ENCODE measurements at regions not wholly inside any gene's neighbourhood (a gene's known extent, or its start where the extent isn't known, plus 50 kb on each side); places are given as distances from the start of the nearest gene placed in this dataset.

DNA sequence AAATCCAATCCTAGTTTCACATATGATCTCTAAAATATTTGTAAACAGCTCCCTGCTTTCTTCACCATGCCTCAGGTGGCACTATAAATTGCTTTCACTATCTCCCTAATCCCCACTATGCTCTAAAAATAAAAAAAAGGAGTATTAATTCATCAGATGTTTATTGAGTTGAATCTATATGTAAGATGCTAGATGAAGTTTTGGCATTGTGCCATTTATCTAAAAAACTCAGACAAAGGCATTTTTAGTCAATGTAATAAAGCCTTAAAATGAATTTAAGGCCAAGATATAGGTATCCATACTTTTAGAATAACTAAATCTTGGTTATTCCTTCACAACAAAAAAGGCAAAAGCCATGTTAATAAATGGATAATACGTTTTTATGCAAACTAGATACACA is 373.9 kb downstream of the ETS1 start:
- DNase-seq: no peak

DNA sequence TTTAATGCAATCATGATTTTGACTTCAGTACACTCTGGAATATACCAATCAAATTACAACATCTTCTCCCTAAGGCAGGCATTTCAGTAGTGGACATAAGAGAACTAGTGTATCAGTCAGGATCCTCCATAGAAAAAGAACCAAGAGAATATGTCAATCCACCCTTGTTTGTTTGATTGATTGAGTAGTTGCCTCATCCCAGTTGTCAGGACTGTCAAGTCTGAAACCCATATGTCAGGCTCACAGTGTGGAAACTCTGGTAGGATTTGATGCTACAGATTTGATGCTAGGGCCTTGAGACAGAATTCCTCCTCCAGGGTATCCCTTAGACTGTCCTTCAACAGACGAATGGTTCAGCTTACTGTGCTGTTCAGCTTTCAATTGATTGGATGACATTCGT is 375.0 kb downstream of the ETS1 start:
- no peak for DNase-seq

DNA sequence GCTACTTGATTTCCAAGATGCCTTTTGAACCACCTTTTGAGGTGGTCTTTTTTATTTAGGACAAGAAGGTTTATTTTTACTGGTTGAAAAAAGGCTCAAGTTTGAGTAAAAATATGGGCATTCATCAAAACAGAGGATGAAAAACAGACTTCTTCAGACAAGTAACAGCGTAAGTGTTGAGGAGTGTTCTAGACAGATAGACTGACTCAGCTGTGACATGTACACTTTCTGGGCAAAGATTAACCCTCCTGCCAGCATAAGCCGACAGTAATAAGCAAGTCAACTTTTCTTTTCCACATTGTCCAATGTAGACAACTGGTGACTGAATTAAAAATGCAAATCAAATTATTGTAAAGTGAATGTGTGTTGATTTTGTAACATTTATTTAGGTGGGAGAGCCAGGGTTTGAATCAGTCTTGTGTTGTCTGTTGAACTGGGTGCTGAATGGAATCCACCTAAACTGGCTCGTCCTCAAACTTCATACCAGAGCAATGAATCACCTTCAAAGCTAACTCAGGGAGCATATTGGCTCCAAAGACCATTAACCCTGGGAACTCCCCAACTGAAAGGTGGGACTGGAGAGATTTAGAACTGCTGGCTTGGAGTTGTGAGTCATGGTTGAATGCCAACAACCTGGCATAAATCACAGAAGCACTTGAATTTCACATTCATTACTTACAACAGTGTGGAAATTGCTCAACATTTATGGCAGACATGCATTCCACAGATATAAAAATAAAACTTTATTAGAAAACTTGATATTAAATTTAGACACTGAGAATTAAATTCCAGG is 377.0 kb downstream of the ETS1 start:
- DNase-seq: peak; percentile 100

DNA sequence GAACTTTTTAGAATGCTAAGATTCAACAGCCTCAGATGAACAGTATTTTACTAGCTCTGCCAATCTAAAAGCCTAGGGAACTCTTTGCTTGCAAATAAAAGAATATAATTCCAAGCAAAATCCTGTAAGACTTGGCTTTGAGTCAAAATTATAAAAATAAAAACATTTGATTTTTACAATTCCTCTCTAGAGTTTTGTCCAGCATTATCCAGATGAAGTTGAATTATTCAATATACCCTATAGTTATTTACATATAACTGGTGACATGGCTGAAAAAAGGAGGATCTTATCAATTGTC is 378.3 kb downstream of the ETS1 start:
- DNase-seq: no peak

DNA sequence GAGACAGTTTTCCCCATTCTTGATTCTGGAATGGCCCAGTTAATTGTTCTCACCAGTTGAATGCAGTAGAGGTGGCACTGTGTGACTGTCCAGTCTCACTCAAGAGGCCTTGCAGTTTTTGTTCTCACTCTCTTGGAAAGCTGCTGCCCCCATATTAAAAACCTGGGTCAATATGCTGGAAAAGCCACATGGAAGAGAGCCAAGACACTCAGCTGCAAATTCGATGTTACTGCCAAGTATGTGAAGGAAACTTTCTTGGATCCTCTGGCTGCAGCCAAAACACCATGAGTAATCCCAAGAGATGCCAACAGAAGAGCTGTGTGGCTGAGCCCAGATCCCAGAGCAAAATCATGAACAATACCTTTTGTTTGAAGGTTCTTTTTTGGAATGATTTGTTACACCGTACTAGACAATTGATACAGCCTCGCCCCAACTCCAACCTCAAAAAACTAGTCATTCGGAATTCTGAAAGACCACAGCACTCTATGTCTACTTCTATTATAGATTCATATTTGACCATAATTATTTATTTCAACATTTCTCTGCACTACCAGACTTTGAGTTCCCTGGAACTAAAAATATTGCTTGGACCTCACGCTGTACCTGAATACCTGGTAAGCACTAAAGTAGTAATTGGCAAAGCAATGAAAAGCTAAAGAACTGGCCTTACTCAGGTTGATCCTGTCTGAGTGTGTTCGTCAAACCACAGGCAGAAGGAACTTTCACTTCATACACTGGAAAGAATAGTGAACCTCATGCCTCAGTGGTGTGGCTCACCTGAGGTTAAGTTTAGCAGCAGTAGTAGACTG is 378.8 kb downstream of the ETS1 start:
- peak; percentile 91 for DNase-seq

DNA sequence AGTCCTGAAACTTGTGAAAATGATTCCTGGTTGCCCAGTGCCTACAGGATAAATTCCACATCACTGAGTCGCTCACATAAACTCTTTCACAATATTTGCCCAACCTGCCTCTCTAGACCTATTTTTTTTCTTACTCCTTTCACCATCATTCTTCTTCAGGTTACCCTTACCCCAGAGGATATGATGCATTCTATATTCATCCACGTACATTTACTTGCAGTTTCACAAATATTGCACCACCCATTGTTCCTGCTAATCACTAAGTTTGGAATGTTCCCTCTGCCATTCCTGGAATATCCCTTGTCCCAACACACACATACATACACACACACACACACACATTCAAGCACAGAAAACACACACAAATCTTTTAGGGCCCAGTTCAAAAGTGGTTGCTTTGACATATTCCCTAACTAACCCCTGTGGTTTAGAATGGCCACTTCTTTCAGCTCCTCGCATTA is 379.5 kb downstream of the ETS1 start:
- DNase-seq: peak; percentile 97

DNA sequence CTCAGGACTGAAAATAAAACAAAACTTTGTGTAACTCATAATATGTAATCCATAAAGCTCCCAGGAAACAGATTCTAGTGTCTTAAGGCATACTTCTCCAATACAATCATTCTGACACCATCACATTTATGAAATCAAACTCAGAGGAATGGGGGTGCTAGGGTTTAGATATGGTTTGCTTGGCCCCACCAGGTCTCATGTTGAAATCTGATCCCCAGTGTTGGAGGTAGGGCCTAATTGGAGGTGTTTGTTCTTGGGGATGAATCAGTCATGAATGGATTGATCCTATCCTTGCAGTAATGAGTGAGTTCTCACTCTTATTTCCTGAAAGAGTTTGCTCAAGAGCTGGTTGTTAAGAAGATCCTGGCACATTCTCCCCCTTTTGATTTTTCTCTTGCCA is 380.9 kb downstream of the ETS1 start:
- DNase-seq: no peak

DNA sequence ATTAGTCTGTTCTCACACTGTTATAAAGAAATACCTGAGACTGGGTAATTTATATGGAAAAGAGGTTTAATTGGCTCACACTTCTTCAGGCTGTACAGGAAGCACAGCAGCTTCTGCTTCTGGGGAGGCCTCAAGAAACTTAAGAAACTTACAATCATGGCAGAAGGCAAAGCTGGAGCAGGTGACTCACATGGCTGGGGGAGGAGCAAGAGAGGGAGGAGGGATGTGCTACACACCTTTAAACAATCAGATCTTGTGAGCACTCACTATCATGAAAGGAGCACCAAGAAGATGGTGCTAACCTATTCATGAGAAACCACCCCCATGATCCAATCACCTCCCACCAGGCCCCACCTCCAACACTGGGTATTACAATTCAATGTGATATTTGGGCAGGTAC is 381.6 kb downstream of the ETS1 start:
- DNase-seq: no peak

DNA sequence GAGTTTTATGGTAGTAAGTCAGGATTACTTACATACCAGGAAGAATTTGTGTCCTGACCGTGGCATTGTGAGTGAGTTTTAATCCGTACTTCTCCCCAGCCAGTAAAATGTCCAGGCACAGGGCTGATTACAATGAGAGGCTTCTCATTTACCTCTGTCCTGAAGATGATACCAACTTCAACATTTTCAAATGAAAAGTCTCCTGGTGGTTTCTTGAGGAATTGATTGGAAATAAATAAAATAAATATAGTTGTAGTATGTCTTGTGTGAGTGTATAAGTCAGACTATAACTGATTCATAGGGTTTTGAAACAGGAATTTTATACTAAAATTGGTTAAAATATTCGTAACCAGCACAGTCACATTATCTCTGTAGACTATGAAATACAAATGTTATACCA is 382.5 kb downstream of the ETS1 start:
- no peak for DNase-seq

DNA sequence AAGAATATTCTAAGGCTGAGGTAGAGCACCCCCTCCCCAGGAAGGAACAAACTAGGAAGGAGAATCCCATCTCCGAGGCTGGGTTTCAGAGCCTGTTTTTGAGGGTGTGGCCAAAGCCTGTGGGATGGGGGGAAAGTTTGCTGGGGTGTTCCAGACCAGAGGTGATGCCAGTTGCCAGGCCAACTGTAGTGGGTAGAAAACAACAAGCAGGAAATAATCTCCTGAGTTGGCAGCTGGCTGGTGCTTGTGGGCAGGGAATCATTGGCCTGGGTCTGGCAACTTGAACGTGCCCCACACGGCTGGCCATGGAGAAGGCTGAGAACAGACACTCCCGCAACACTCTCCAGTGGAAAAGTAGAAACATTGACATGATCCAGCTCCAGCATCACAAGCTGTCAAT is 385.6 kb downstream of the ETS1 start:
- DNase-seq: no peak

DNA sequence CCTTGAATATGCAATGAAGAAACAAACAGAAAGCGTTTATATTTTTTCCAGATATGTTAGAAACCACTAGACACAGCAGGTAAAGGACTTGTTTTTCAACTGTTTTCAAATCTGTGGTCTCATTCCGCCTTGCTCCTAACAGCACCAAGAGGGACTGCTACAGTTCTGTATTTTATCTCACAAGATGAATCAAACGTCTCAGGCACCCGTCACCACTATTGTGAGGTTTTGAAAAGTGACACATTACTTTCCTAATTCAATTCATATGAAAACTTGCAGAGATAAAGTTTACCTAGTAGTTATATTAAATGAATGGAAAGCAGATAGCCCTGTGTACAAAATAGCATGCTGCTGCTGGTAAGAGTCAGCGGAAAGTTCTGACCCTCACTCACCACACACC is 386.3 kb downstream of the ETS1 start:
- no peak for DNase-seq

DNA sequence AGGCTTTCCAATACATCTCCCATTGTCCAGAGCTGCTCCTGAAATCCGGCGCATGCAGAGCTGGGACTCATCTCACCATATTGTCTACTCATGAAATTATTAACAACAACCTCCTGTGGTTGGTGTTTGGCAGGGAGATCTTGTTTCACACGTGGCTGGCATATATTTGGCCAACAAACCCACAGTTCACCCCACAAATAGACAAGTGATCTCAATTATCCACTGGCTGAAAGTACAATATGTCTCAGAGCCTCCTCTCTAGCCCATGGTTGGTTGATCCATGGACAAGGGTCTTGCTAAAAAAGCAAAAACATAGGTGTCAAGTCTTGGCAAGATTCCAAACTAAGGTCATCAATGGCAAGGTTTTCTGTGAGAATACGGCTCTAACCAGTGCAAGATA is 386.9 kb downstream of the ETS1 start:
- DNase-seq: no peak

DNA sequence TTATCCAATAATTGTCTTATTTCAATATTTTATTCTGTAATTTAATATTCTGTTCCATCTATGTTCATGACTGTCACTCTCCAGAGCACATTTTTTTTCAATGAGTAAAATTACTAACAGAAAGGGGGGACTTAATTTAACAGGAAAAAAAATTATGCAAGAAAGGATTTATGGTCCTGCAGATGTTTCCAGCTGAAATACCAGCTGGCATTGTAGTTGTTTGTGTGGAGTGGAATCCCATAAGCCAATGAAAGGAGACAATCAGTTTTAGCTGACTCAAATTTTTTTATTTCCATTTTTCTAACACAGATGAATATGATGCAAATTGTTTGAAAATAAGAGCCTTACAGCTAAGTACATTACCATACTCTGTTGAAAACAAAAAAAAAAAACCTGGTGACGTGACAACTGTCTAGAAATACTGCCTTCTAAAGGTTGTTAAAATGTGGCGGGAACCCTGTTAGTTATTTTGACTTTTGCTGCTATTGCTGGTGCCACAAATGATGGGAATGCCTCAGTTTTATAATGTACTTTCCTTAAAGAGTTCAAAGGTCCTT is 389.1 kb downstream of the ETS1 start:
- DNase-seq: no peak

DNA sequence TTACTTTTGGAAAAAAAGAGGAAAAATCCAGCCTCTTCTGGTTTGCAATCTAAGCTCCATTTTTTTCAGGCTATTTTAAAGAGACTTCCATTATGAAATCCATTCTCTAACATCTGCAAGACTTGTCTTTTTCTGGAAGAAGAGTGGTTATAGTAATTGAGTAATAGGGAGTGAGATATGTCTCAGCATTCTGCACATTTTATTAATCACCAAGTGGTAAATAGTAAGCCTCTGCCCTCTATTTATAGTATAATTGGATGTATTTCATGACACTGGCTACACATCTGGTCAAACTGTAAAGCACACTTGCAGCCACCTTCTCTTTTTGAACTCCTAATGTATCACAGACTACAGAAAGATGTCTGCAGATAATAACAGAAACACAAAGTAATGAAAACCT is 391.1 kb downstream of the ETS1 start:
- DNase-seq: no peak

DNA sequence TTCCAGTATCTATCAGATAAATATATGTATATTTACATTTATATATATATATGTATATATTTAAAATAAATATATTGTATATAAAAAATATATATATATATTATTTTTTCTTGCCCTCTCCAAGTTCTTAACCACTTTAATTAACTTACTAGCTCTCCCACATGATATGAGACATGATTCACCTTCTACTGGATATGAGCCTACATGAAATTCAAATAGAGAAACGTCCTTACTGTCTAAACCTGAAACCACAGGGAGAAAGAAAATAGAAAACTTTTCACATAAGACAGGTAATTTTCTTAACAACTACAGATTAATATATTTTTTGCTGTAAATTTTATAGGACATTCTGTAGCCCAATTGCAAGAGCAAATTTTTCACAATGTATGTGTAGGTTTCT is 391.6 kb downstream of the ETS1 start:
- no peak for DNase-seq

DNA sequence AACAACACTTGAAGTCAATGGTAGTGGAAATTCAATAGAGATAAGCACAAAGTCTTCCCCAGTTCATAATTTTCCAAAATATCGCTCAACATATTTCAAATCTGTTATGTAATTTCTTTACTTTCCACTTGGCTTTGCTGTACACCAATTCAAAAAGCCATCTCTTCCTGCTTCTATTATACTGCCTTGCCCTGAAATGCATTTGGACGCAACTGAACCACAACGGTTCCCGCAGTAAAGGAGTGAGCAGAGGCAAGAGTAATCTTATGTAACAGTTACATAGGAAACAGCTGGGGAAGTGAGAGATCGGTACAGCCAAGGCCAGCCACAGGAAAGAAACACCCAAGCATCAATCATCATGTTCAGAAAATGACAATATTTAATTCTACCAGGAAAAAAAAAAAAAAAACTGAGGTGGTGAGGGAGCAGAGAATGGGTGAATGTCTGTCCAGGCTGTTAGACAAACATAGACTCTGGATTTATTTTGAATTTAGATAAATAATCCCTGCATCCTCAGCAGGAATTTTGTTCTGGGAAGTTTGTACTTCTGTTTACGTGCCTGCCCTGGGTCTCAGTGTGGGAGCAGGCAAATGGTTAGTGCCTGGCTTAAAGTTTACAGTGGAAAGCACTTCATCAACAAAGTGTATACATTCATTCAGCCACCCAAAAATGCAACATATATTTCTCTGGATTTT is 392.2 kb downstream of the ETS1 start:
- DNase-seq: no peak

DNA sequence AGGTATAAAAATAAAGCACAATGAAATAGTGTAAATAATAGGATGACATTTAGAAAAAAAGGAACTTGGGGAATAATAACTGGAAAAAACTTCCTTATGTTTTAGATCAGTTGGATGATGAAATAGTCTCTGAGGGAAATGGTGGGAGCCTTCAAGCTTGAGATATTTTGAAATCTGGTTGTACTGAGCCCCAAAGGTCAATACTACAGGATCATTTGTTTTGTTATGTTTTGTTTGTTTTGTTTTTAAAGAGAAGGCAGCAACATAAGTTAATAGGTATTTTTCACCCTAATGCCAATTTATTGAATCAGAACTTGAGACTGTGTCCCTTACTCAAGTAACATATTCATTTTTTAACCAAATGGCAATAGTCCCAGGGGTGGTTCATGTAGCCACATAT is 393.1 kb downstream of the ETS1 start:
- DNase-seq: no peak

DNA sequence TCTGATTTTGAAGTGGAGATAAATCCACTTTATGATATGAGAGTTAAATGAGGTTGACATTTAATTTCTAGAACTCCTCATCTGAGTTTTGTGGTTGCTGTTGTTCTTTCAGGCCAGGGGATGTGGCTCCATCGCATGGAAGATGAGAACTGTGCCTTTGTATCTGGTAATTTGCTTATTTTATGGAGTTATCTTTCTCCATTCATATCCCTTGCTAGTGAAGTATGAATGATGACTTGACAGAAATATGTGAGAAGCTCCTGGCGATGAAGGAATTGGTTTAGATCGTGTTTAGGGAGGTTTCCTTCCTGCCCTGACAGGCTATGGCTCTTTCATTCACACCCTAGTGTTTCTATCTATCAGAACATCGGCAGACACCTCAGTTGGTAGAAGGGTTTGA is 393.7 kb downstream of the ETS1 start:
- DNase-seq: peak; percentile 45

DNA sequence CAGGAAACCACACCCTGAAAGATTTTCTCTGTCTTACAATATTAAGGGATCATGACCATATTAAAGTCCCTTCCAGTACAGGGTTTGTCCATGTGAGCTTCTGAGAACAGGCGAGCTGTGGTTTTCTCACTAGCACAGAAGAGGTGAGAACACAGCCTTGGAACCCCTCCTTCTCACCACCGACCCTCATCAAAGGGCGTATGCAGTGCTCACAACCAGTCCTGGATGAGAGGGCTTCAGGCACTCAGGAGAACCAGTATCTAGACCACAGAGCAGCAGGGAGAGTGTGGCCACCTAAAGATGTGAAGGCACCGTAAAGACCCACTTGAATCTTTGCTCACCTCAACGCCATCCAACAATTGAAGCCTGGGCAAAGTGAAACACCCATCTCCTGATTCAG is 397.0 kb downstream of the ETS1 start:
- DNase-seq: no peak

DNA sequence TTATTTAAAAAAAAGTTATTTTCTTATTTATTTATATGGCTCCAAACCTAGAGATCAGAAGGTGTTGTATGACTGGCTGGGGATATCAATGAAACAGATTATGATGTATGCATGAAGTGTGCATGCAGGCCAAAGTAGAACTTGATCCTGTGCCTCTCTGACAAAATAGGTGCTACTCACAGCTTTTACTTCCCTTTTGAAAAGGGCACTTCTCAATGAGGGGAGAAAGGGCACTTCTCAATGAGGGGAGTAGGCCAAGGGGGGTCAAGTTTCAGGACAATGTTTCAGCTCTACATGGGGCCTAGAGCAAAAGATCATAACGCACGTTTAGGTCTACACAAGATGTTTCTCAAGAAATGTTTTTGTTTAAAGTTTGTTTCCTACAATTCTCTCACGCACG is 397.5 kb downstream of the ETS1 start:
- no peak for DNase-seq

DNA sequence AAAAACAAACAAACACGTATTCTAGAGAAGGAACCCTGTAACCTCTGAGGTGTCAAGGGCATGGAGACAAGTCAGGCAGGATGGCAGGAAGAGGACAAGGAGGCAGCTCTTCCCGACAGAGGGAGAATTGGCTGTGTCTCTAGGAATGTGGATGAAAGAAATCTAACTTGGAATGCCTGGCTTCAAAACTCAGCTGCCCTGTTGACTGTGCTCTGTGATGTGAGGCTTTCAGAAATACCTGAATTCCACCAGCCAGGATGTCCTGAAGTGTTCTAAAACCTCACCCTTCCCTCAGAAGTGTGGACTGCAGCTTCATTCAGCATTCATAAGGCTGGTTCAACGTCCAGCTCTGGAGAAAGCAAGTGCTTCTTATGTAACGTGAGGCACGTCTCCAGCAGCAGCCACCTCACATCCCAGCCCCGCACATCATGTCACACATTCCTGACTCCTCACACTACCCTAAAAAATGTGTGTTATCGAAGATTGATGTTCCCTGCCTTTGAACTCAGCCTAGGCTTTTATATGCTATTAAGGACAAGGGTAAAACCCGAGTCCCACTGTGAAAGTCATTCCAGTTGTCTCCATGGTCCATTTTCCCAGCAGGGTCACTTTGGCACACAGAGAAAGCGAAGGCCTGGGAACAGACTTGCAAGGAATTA is 398.9 kb downstream of the ETS1 start:
- DNase-seq: no peak

DNA sequence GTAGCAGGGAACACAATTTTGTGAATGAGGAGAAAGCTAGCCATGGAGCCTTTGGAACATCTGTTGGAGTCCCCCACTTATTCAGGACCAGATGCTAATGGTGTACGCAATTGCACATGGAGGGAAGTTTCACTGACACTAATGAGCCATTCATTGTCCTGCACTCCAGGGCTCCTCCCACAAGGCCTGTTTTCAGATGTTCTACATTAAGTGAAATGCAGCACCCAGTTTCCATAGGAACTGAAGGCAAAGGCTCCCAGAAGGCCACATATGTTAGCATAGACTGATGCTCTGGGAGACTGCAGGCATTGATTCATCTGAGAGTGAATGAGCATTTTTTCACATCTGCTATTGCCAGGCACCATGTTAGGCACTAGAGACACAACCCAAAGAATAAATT is 399.5 kb downstream of the ETS1 start:
- no peak for DNase-seq

DNA sequence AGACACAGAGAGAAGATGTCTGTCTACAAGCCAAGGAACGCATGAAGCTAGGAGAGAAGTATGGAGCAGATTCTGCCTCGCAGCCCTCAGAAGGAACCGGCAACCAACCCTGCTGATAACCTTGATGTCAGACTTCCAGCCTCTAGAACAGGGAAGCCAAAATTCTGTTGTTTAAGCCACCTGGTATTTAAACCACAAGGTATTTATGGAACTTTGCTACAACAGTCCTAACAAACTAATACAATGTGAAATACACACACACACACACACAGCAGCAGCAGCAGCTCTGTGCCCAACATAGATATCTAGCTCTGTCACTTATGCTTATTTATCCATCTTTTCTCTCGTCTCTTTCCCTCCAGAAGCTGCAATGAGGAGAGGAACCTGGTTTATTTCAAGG is 400.0 kb downstream of the ETS1 start:
- peak; percentile 70 for DNase-seq

Measured in NCI-H226 (cell line).